Skeletal muscle tissue (tissue), 3 donors: ENCODE measurements at regions not wholly inside any gene's neighbourhood (a gene's known extent, or its start where the extent isn't known, plus 50 kb on each side); places are given as distances from the start of the nearest gene placed in this dataset.

ENCODE experiments used
- H3K27ac ChIP-seq: one replicate; pipeline ENCODE4 v1.7.0; 2013; ENCODE audit warnings: mild to moderate bottlenecking, low read depth, low read length, inconsistent platforms
- H3K27me3 ChIP-seq, 3 donors: one replicate each; pipeline ENCODE4 v1.7.0; 2013; ENCODE audit warnings: low read length in 3 of 3; ENCODE audit not compliant: control insufficient read depth in 3 of 3, insufficient read depth in 3 of 3
- H3K36me3 ChIP-seq, 3 donors: one replicate each; pipeline ENCODE4 v1.7.0; 2013; ENCODE audit warnings: low read length in 3 of 3; ENCODE audit not compliant: control insufficient read depth in 3 of 3, insufficient read depth in 3 of 3
- H3K4me1 ChIP-seq, 3 donors: one replicate each; pipeline ENCODE4 v1.7.0; 2013; ENCODE audit warnings: low read length in 3 of 3, mild to moderate bottlenecking in 3 of 3; ENCODE audit not compliant: control insufficient read depth in 3 of 3, insufficient read depth in 3 of 3
- H3K4me3 ChIP-seq, 3 donors: one replicate each; pipeline ENCODE4 v1.7.0; 2013; ENCODE audit warnings: low read length in 3 of 3
- H3K9ac ChIP-seq, 3 donors: one replicate each; pipeline ENCODE4 v1.7.0; 2013; ENCODE audit warnings: low read length in 3 of 3, mild to moderate bottlenecking in 3 of 3, moderate library complexity in 2 of 3, low read depth in 1 of 3
- H3K9me3 ChIP-seq, 3 donors: one replicate each; pipeline ENCODE4 v1.7.0; 2013; ENCODE audit warnings: low read length in 3 of 3; ENCODE audit not compliant: control insufficient read depth in 3 of 3
- donor health status: Osteomylitis.

- H3K9me3 ChIP-seq = no peaks in the 10 kb centered on the region
- H3K27me3 ChIP-seq = peaks cover 0 to 12% (median 6%) of the 10 kb centered on the region in 3 donors
Observed at GRCh38 chr20:22506827-22507226, 77.5 kb downstream of the FOXA2 start.

GRCh38 chr20:22504829-22505377 is 79.5 kb downstream of the FOXA2 start:
- Histone ChIP-seq H3K36me3 (no peaks in the 10 kb centered on the region), H3K9me3 (no peaks in the 10 kb centered on the region), H3K27ac (no peak overlapping the region), H3K9ac (no peak overlapping the region), H3K4me3 (no peak overlapping the region), H3K27me3 (peaks cover 3 to 15% (median 13%) of the 10 kb centered on the region in 3 donors), H3K4me1 (no peaks in the 10 kb centered on the region)

More at GRCh38 chr20:22506827-22507226, 77.5 kb downstream of the FOXA2 start:
- no peak overlapping the region for H3K27ac ChIP-seq
- H3K4me3 ChIP-seq = no peak overlapping the region
- H3K4me1 ChIP-seq = no peaks in the 10 kb centered on the region
- H3K36me3 ChIP-seq = no peaks in the 10 kb centered on the region
- H3K9ac ChIP-seq = no peak overlapping the region

- H3K27ac ChIP-seq = no peak overlapping the region
- H3K4me3 ChIP-seq = no peak overlapping the region
- no peaks in the 10 kb centered on the region for H3K4me1 ChIP-seq
- peaks cover 0 to 2% (median 0%) of the 10 kb centered on the region in 3 donors for H3K9me3 ChIP-seq
- H3K9ac ChIP-seq = no peak overlapping the region
- peaks cover 6 to 18% (median 16%) of the 10 kb centered on the region in 3 donors for H3K27me3 ChIP-seq
- H3K36me3 ChIP-seq = no peaks in the 10 kb centered on the region
Observed at GRCh38 chr20:22503577-22503976, 80.8 kb downstream of the FOXA2 start.

- H3K27me3 ChIP-seq = peaks cover 6 to 16% (median 16%) of the 10 kb centered on the region in 3 donors
- no peak overlapping the region for H3K27ac ChIP-seq
- H3K9ac ChIP-seq = no peak overlapping the region
- H3K4me3 ChIP-seq = no peak overlapping the region
- peaks cover 0 to 3% (median 0%) of the 10 kb centered on the region in 3 donors for H3K9me3 ChIP-seq
- H3K36me3 ChIP-seq = no peaks in the 10 kb centered on the region
- no peaks in the 10 kb centered on the region for H3K4me1 ChIP-seq
Observed at GRCh38 chr20:22502731-22503191, 81.6 kb downstream of the FOXA2 start.

GRCh38 chr20:22501566-22502344 is 82.6 kb downstream of the FOXA2 start:
- Histone ChIP-seq H3K27ac (no peak overlapping the region), H3K27me3 (peaks cover 6 to 16% (median 16%) of the 10 kb centered on the region in 3 donors)

GRCh38 chr20:22501034-22501433 is 83.3 kb downstream of the FOXA2 start:
- Histone ChIP-seq H3K27me3 (peaks cover 6 to 16% (median 16%) of the 10 kb centered on the region in 3 donors), H3K9ac (no peak overlapping the region), H3K4me1 (no peaks in the 10 kb centered on the region), H3K27ac (no peak overlapping the region), H3K9me3 (peaks cover 0 to 3% (median 0%) of the 10 kb centered on the region in 3 donors), H3K4me3 (no peak overlapping the region), H3K36me3 (no peaks in the 10 kb centered on the region)

More at GRCh38 chr20:22501566-22502344, 82.6 kb downstream of the FOXA2 start:
- no peak overlapping the region for H3K4me3 ChIP-seq
- H3K9me3 ChIP-seq = peaks cover 0 to 3% (median 0%) of the 10 kb centered on the region in 3 donors
- H3K36me3 ChIP-seq = no peaks in the 10 kb centered on the region
- H3K4me1 ChIP-seq = no peaks in the 10 kb centered on the region
- no peak overlapping the region for H3K9ac ChIP-seq

GRCh38 chr20:22499515-22500166 is 84.7 kb downstream of the FOXA2 start:
- Histone ChIP-seq H3K9ac (no peak overlapping the region), H3K4me1 (no peaks in the 10 kb centered on the region), H3K36me3 (no peaks in the 10 kb centered on the region), H3K4me3 (no peak overlapping the region), H3K27ac (no peak overlapping the region), H3K27me3 (peaks cover 6 to 16% (median 14%) of the 10 kb centered on the region in 3 donors), H3K9me3 (peaks cover 0 to 3% (median 0%) of the 10 kb centered on the region in 3 donors)

GRCh38 chr20:22496817-22497216 is 87.6 kb downstream of the FOXA2 start:
- H3K9ac ChIP-seq = no peak overlapping the region
- H3K9me3 ChIP-seq = peaks cover 0 to 3% (median 0%) of the 10 kb centered on the region in 3 donors
- peaks cover 6 to 16% (median 11%) of the 10 kb centered on the region in 3 donors for H3K27me3 ChIP-seq
- H3K4me3 ChIP-seq = no peak overlapping the region
- no peaks in the 10 kb centered on the region for H3K36me3 ChIP-seq
- H3K4me1 ChIP-seq = no peaks in the 10 kb centered on the region
- no peak overlapping the region for H3K27ac ChIP-seq

GRCh38 chr20:22495789-22496188 is 88.6 kb downstream of the FOXA2 start:
- Histone ChIP-seq H3K9ac (no peak overlapping the region), H3K4me1 (no peaks in the 10 kb centered on the region), H3K9me3 (peaks cover 0 to 3% (median 0%) of the 10 kb centered on the region in 3 donors), H3K36me3 (no peaks in the 10 kb centered on the region), H3K4me3 (no peak overlapping the region), H3K27ac (no peak overlapping the region), H3K27me3 (peaks cover 6 to 19% (median 16%) of the 10 kb centered on the region in 3 donors)
